Transverse colon (tissue), 4 donors: ENCODE measurements at regions not wholly inside any gene's neighbourhood (a gene's known extent, or its start where the extent isn't known, plus 50 kb on each side); places are given as distances from the start of the nearest gene placed in this dataset.

Source experiments
- CTCF ChIP-seq, 5 experiments: fragments of 200-600 bp in 3 of 5; fragments of 450-650 bp in 2 of 5; sonication (generic) in 3 of 5; IDR thresholded peaks; 1 replicate in 2 of 5; 2 replicates in 3 of 5; pipeline ENCODE4 v1.5.1; 2016 to 2017; ENCODE audit warnings: antibody characterized with exemption in 5 of 5, inconsistent platforms in 3 of 5, mild to moderate bottlenecking in 2 of 5, moderate library complexity in 1 of 5
- EP300 ChIP-seq: sonication (generic); formaldehyde crosslinking; IDR thresholded peaks from one replicate; pipeline ENCODE4 v1.6.1; 2017; ENCODE audit warnings: antibody characterized with exemption, low read depth
- POLR2A ChIP-seq: fragments of 450-650 bp; IDR thresholded peaks from one replicate; pipeline ENCODE4 v1.6.1; 2016; ENCODE audit warnings: antibody characterized with exemption, mild to moderate bottlenecking, moderate library complexity
- POLR2AphosphoS5 ChIP-seq, 3 donors: sonication (generic); formaldehyde crosslinking; IDR thresholded peaks; one replicate each; pipeline ENCODE4 v1.6.1; 2016; ENCODE audit warnings: antibody characterized with exemption in 3 of 3

GRCh38 chr6:100155141-100155540, 161.1 kb upstream of the MCHR2 start:
- no peak for TF ChIP-seq POLR2AphosphoS5 (IDR thresholded peaks at IDR 0.05)
- no peak for TF ChIP-seq POLR2A
- no peak for TF ChIP-seq EP300
- TF ChIP-seq CTCF (IDR thresholded peaks at IDR 0.05), result no peak
